HEK293 (cell line): ENCODE measurements at regions not wholly inside any gene's neighbourhood (a gene's known extent, or its start where the extent isn't known, plus 50 kb on each side); places are given as distances from the start of the nearest gene placed in this dataset.

ENCODE experiments used
- CTCF ChIA-PET: fragments of 350-600 bp; formaldehyde crosslinking; extraction: SDS; loops from one replicate; lab custom pipeline; 2021; ENCODE audit warnings: antibody characterized with exemption; lab: Yijun Ruan, JAX
- POLR2A ChIA-PET: fragments of 300-600 bp; formaldehyde crosslinking; extraction: SDS; loops from one replicate; lab custom pipeline; 2020; ENCODE audit warnings: antibody characterized with exemption, inconsistent platforms; lab: Yijun Ruan, JAX
- H3K27ac ChIP-seq: fragments of 200-500 bp; sonication (Bioruptor generic); 2 replicates; pipeline ENCODE4 v1.5.1; 2014; ENCODE audit warnings: low read depth, low read length, control low read depth, inconsistent platforms; ENCODE audit errors: extremely low read depth
- H3K36me3 ChIP-seq, 2 experiments: fragments of 200-500 bp in 1 of 2; sonication (Bioruptor generic) in 1 of 2; 1 replicate in 1 of 2; 2 replicates in 1 of 2; pipeline ENCODE4 v1.5.1; 2014 to 2017; ENCODE audit warnings: inconsistent platforms in 2 of 2, low read length in 2 of 2; ENCODE audit not compliant: control insufficient read depth in 2 of 2, insufficient read depth in 1 of 2
- H3K4me1 ChIP-seq: fragments of 200-500 bp; sonication (Bioruptor generic); 2 replicates; pipeline ENCODE4 v1.5.1; 2014; ENCODE audit warnings: mild to moderate bottlenecking, low read length, inconsistent platforms; ENCODE audit not compliant: control insufficient read depth, insufficient read depth
- H3K4me3 ChIP-seq: 2 replicates; pipeline ENCODE4 v1.5.1; 2011; ENCODE audit warnings: low read depth, mild to moderate bottlenecking, control low read depth, low read length, moderate library complexity
- H3K9me3 ChIP-seq: fragments of 200-500 bp; sonication (Bioruptor generic); 2 replicates; pipeline ENCODE4 v1.5.1; 2014; ENCODE audit warnings: low read depth, low read length, inconsistent platforms; ENCODE audit not compliant: control insufficient read depth, insufficient read depth
- ATF2 ChIP-seq: fragments of 450-650 bp; formaldehyde crosslinking; IDR thresholded peaks from 2 replicates; pipeline ENCODE4 v1.5.1; 2016; ENCODE audit warnings: missing biosample characterization, missing genetic modification characterization, low read depth
- BCL11A ChIP-seq: fragments of 450-650 bp; formaldehyde crosslinking; IDR thresholded peaks from 2 replicates; pipeline ENCODE4 v1.5.1; 2016; ENCODE audit warnings: low read depth, missing biosample characterization, missing genetic modification characterization
- GLI4 ChIP-seq: fragments of 450-650 bp; formaldehyde crosslinking; IDR thresholded peaks from 2 replicates; pipeline ENCODE4 v1.5.1; 2016; ENCODE audit warnings: missing biosample characterization, missing genetic modification characterization
- KLF16 ChIP-seq: fragments of 450-650 bp; formaldehyde crosslinking; IDR thresholded peaks from 2 replicates; pipeline ENCODE4 v1.5.1; 2017; ENCODE audit warnings: missing biosample characterization, missing genetic modification characterization
- KLF8 ChIP-seq: fragments of 450-650 bp; formaldehyde crosslinking; IDR thresholded peaks from 2 replicates; pipeline ENCODE4 v1.5.1; 2016; ENCODE audit warnings: missing biosample characterization, missing genetic modification characterization
- MZF1 ChIP-seq: fragments of 450-650 bp; formaldehyde crosslinking; IDR thresholded peaks from 2 replicates; pipeline ENCODE4 v1.5.1; 2017; ENCODE audit warnings: missing biosample characterization, missing genetic modification characterization, borderline replicate concordance
- PATZ1 ChIP-seq: fragments of 450-650 bp; formaldehyde crosslinking; IDR thresholded peaks from 2 replicates; pipeline ENCODE4 v1.5.1; 2016; ENCODE audit warnings: missing biosample characterization, missing genetic modification characterization
- ZNF10 ChIP-seq: fragments of 450-650 bp; formaldehyde crosslinking; IDR thresholded peaks from 2 replicates; pipeline ENCODE4 v1.5.1; 2017; ENCODE audit warnings: missing biosample characterization, missing genetic modification characterization
- ZNF114 ChIP-seq: fragments of 450-650 bp; formaldehyde crosslinking; IDR thresholded peaks from 2 replicates; pipeline ENCODE4 v1.5.0; 2017; ENCODE audit warnings: missing biosample characterization, missing genetic modification characterization
- ZNF121 ChIP-seq: fragments of 450-650 bp; formaldehyde crosslinking; IDR thresholded peaks from 2 replicates; pipeline ENCODE4 v1.5.1; 2016; ENCODE audit warnings: missing biosample characterization, missing genetic modification characterization
- ZNF138 ChIP-seq: fragments of 450-650 bp; formaldehyde crosslinking; IDR thresholded peaks from 2 replicates; pipeline ENCODE4 v1.5.1; 2016; ENCODE audit warnings: missing biosample characterization, missing genetic modification characterization, borderline replicate concordance
- ZNF157 ChIP-seq: fragments of 450-650 bp; formaldehyde crosslinking; IDR thresholded peaks from 2 replicates; pipeline ENCODE4 v1.5.1; 2016; ENCODE audit warnings: missing biosample characterization, missing genetic modification characterization
- ZNF18 ChIP-seq: fragments of 450-650 bp; formaldehyde crosslinking; IDR thresholded peaks from 2 replicates; pipeline ENCODE4 v1.5.1; 2016; ENCODE audit warnings: missing biosample characterization, missing genetic modification characterization
- ZNF202 ChIP-seq: fragments of 450-650 bp; formaldehyde crosslinking; IDR thresholded peaks from 2 replicates; pipeline ENCODE4 v1.5.1; 2016; ENCODE audit warnings: missing biosample characterization, missing genetic modification characterization, borderline replicate concordance
- ZNF248 ChIP-seq: fragments of 450-650 bp; formaldehyde crosslinking; IDR thresholded peaks from 2 replicates; pipeline ENCODE4 v1.5.1; 2017; ENCODE audit warnings: missing biosample characterization, missing genetic modification characterization
- ZNF324 ChIP-seq: fragments of 450-650 bp; formaldehyde crosslinking; IDR thresholded peaks from 2 replicates; pipeline ENCODE4 v1.5.1; 2016; ENCODE audit warnings: missing biosample characterization, missing genetic modification characterization
- ZNF416 ChIP-seq: fragments of 450-650 bp; formaldehyde crosslinking; IDR thresholded peaks from 2 replicates; pipeline ENCODE4 v1.5.1; 2016; ENCODE audit warnings: missing biosample characterization, missing genetic modification characterization
- ZNF433 ChIP-seq: fragments of 450-650 bp; formaldehyde crosslinking; IDR thresholded peaks from 2 replicates; pipeline ENCODE4 v1.5.1; 2016; ENCODE audit warnings: missing biosample characterization, missing genetic modification characterization, low read depth
- ZNF521 ChIP-seq: fragments of 450-650 bp; formaldehyde crosslinking; IDR thresholded peaks from 2 replicates; pipeline ENCODE4 v1.5.1; 2017; ENCODE audit warnings: missing biosample characterization, mild to moderate bottlenecking, missing genetic modification characterization
- ZNF548 ChIP-seq: fragments of 450-650 bp; formaldehyde crosslinking; IDR thresholded peaks from 2 replicates; pipeline ENCODE4 v1.5.1; 2016; ENCODE audit warnings: missing biosample characterization, missing genetic modification characterization
- ZNF571 ChIP-seq: fragments of 450-650 bp; formaldehyde crosslinking; IDR thresholded peaks from 2 replicates; pipeline ENCODE4 v1.5.0; 2017; ENCODE audit warnings: missing biosample characterization, missing genetic modification characterization
- ZNF600 ChIP-seq: fragments of 450-650 bp; formaldehyde crosslinking; IDR thresholded peaks from 2 replicates; pipeline ENCODE4 v1.5.1; 2016; ENCODE audit warnings: missing biosample characterization, missing genetic modification characterization
- ZNF610 ChIP-seq: fragments of 450-650 bp; formaldehyde crosslinking; IDR thresholded peaks from 2 replicates; pipeline ENCODE4 v1.5.1; 2016; ENCODE audit warnings: missing biosample characterization, missing genetic modification characterization, borderline replicate concordance
- ZNF792 ChIP-seq: fragments of 450-650 bp; formaldehyde crosslinking; IDR thresholded peaks from 2 replicates; pipeline ENCODE4 v1.5.1; 2016; ENCODE audit warnings: missing biosample characterization, missing genetic modification characterization
- ZSCAN4 ChIP-seq: fragments of 450-650 bp; formaldehyde crosslinking; IDR thresholded peaks from 2 replicates; pipeline ENCODE4 v1.5.1; 2017; ENCODE audit warnings: missing biosample characterization, missing genetic modification characterization

- H3K27ac ChIP-seq: no peak overlapping the region
- H3K4me3 ChIP-seq: no peak overlapping the region
- no peaks in the 10 kb centered on the region for H3K36me3 ChIP-seq
- POLR2A ChIA-PET: no interaction called here
- H3K4me1 ChIP-seq: no peaks in the 10 kb centered on the region
- CTCF ChIA-PET: no interaction called here
- H3K9me3 ChIP-seq: no peaks in the 10 kb centered on the region
- TF ChIP-seq ZNF433 (tag by site-specific recombination) (no peak), ZSCAN4 (tag by site-specific recombination) (no peak), ZNF18 (tag by site-specific recombination) (no peak), PATZ1 (tag by site-specific recombination) (no peak), ZNF548 (tag by site-specific recombination) (no peak), BCL11A (tag by site-specific recombination) (no peak), ZNF138 (no peak)
Observed at GRCh38 chr9:106502930-106503329, 360.0 kb upstream of the ZNF462 start.

GRCh38 chr9:106503759-106504158 is 359.2 kb upstream of the ZNF462 start:
- CTCF ChIA-PET: interaction anchor here (0.6 kb wide), 1 partner anchor 432 kb away, joined by 3 read pairs; no protein-coding TSS in a partner anchor
- Histone ChIP-seq H3K36me3 (no peaks in the 10 kb centered on the region), H3K4me3 (no peak overlapping the region), H3K9me3 (no peaks in the 10 kb centered on the region), H3K27ac (no peak overlapping the region), H3K4me1 (no peaks in the 10 kb centered on the region)
- POLR2A ChIA-PET: no interaction called here
- TF ChIP-seq ZNF324 (tag by site-specific recombination): no peak
- TF ChIP-seq ZNF202 (tag by site-specific recombination): no peak
- no peak for TF ChIP-seq ZNF157 (tag by site-specific recombination)

- CTCF ChIA-PET: interaction anchor here (0.6 to 0.7 kb wide), 2 partner anchors 169 to 477 kb away, joined by 3 to 5 read pairs; no protein-coding TSS in a partner anchor
- TF ChIP-seq ZNF571: no peak
- TF ChIP-seq ZNF416 (tag by site-specific recombination): no peak
- no peak for TF ChIP-seq ZNF114 (tag by site-specific recombination)
- no peak for TF ChIP-seq KLF8 (tag by site-specific recombination)
- no peak for TF ChIP-seq ZNF248
- no peak for TF ChIP-seq PATZ1 (tag by site-specific recombination)
- TF ChIP-seq ZNF610: no peak
- TF ChIP-seq ZNF521 (tag by site-specific recombination): no peak
- no peak for TF ChIP-seq ATF2 (tag by site-specific recombination)
- no peak for TF ChIP-seq KLF16 (tag by site-specific recombination)
- no peak for TF ChIP-seq ZNF121 (tag by site-specific recombination)
- TF ChIP-seq MZF1: no peak
- no peak for TF ChIP-seq ZNF792 (tag by site-specific recombination)
- TF ChIP-seq ZNF10 (tag by site-specific recombination): no peak
- no peak for TF ChIP-seq GLI4 (tag by site-specific recombination)
- TF ChIP-seq ZNF600: no peak
Observed at GRCh38 chr9:106526716-106527204, 336.2 kb upstream of the ZNF462 start.

More at GRCh38 chr9:106526716-106527204, 336.2 kb upstream of the ZNF462 start:
- Histone ChIP-seq H3K36me3 (no peaks in the 10 kb centered on the region), H3K9me3 (no peaks in the 10 kb centered on the region), H3K27ac (no peak overlapping the region), H3K4me3 (no peak overlapping the region), H3K4me1 (no peaks in the 10 kb centered on the region)
- POLR2A ChIA-PET: no interaction called here
